ENCODE measurements at regions not wholly inside any gene's neighbourhood (a gene's known extent, or its start where the extent isn't known, plus 50 kb on each side); places are given as distances from the start of the nearest gene placed in this dataset.

- DNase-seq, result no peak
Observed at GRCh38 chr16:85315866-85316265, 203.6 kb upstream of the CIBAR2 start.

- DNase-seq, result peak; percentile 41
Observed at GRCh38 chr16:85316321-85316919, 204.1 kb upstream of the CIBAR2 start.

- no peak for DNase-seq
Observed at GRCh38 chr16:85316944-85317343, 204.7 kb upstream of the CIBAR2 start.

DNA sequence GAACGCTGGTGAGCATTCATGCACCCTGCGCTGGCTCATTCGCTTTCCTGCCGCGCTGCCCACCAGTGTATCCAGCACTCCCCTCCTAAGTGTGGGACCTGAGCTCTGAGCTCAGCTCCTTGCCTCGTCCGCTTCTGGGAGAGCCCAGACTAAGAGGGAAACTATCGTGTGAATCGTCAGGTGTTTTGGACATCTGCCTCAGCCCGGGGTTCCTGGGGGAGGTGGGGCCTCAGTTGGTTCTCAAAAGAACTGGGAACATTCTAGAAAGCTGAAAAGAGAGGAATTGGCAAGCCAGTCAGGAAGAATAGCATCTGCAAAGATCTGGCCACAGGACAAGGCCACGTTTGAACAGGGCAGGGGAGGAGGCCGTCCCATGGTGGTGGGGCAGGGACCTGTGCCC lies 205.4 kb upstream of the CIBAR2 start:
- DNase-seq, result no peak

- DNase-seq, result no peak
Observed at GRCh38 chr16:85319208-85319983, 207.1 kb upstream of the CIBAR2 start.

DNA sequence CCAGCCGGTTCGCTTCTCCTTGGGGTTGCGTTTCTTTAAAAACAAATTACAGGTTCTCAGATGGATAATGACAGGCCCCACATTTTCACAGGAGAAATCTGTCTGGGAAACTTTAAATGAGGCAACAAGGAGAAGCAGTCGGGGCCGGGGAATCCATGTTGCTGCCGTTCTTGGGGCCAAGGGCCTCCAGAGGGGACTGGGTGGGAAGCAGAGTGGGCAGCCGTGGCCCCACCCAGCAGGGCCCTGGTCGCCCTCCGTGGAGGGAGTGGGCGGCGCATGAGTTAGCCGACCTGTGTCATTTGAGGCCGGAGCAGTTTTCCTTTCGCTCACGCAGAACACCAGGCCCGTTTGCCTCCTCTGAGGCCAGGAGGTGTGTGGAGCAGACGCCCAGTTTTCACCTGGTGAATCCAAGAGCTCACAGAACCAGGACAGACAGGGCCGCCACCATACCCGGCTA lies 207.7 kb upstream of the CIBAR2 start:
- no peak for DNase-seq

GRCh38 chr16:85320677-85321385 lies 208.6 kb upstream of the CIBAR2 start:
- no peak for DNase-seq

DNA sequence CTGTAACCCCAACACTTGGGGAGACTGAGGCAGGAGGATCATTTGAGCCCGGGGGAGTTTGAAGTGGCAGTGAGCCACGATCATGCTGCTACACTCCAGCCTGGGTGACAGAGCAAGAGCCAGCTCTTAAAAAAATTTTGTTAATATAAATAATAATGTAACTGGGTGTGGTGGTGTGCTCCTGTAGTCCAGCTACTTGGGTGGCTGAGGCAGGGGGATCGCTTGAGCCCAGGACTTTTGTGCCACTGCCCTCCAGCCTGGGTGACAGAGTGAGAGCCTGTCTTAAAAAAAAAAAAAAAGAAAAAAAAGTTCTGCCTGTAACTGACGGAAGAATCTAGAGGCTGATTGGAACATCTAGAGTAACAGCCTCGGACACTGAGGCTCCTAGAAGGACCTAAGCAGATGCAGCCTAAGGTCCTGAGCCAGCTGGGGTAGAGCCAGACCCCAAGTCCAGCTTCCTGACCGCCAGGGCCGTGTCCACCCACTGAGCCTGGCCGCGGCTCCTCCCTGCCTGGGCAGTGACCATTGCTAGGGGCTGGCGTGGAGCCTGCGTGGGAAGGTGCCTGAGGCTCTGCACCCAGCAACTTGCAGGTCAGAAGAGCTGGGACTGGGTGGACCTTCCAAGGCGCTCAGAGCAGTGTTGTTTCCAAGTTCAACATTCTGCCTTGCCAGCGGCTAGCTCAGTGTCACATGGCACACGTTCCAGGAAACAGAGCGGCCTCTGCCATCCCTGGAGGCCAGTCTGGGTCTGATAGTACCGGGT lies 209.4 kb upstream of the CIBAR2 start:
- DNase-seq, result no peak

- no peak for DNase-seq
Observed at GRCh38 chr16:85323230-85323960, 211.1 kb upstream of the CIBAR2 start.

GRCh38 chr16:85323961-85324253 lies 211.6 kb upstream of the CIBAR2 start:
- no peak for DNase-seq

DNA sequence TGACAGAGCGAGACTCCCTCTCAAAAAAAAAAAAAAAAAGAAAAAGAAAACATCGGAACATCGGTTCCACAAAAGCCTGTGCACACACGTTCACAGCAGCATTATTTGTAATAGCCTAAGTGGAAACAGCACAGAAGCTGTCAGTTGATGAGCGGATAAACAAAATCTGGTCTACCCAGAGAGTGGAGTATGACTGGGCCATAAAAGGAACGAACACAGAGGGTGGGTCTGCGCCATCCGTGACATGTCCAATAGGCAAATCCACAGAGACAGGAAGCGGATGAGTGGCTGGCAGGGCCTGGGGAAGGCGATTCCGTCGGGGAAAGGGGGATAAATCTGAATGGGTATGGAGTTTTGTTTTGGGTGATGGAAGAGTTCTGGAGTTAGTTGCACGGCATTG lies 212.2 kb upstream of the CIBAR2 start:
- DNase-seq, result no peak

- DNase-seq, result no peak
Observed at GRCh38 chr16:85326113-85326793, 214.0 kb upstream of the CIBAR2 start.

- no peak for DNase-seq
Observed at GRCh38 chr16:85326794-85327181, 214.5 kb upstream of the CIBAR2 start.

DNA sequence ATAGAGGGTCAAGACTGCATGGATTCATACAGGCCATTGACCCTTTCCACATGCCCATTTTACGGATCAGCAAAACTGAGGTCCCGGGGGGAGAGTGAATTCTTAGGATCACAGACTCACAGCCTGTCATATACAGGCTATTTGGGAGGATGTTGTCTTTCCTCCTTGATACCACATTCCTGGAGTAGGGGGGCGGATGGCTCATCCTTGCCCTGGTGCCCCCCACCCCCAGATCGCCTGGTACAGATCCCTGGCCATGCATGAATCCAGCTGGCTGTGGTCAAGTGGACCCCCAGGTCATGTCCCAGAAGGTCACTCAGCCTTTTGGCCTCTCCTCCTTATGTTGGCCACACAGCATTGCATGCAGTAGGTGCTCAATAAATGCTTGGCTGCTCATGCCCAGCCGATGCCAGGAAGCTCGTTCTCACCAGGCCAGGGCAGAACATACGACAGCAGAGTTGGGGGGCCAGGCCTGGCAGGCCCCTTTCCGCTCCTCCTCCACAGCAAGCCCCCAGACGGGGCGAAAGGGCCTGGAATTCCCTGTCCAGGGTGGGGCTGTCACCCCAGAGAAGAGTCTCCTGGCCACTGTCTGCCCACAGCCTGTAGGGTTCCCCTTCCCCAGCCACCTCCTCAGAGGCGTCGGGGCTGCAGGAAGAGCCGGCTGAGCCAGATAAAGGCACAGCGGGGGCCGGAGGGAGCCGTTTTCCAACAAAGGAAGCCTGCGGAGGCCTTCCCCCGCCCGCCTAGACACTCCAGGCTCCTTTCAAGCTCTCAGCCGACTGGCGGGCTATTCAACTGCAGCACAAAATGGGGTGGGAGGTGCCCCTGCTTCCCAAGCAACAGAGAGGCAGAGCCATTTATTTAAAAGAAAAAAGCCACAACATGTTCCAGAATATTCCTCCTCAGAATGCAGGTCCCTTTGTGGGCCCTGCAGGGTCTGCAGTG lies 215.7 kb upstream of the CIBAR2 start:
- DNase-seq, result peak; percentile 21

DNA sequence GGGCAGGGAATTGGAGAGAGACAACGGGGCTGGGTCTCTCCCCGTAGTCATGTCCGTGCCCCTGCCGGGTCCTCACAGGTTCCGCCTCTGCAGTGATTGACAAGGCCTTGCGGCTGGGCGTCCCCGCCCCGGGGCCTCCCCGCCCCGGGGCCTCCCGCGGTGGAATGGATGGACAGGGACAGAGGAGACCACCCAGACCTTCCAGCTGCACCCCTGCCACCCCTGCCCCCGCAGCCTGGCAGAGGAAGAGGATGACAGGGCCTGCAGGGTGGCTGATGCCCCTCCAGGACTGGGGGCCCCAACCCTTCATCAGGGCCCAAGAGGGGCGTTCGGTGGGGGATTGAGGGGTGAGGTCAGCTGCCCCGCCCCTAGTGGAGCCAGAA lies 216.4 kb upstream of the CIBAR2 start:
- no peak for DNase-seq

GRCh38 chr16:85329059-85329812 lies 217.0 kb upstream of the CIBAR2 start:
- peak; percentile 83 for DNase-seq

DNA sequence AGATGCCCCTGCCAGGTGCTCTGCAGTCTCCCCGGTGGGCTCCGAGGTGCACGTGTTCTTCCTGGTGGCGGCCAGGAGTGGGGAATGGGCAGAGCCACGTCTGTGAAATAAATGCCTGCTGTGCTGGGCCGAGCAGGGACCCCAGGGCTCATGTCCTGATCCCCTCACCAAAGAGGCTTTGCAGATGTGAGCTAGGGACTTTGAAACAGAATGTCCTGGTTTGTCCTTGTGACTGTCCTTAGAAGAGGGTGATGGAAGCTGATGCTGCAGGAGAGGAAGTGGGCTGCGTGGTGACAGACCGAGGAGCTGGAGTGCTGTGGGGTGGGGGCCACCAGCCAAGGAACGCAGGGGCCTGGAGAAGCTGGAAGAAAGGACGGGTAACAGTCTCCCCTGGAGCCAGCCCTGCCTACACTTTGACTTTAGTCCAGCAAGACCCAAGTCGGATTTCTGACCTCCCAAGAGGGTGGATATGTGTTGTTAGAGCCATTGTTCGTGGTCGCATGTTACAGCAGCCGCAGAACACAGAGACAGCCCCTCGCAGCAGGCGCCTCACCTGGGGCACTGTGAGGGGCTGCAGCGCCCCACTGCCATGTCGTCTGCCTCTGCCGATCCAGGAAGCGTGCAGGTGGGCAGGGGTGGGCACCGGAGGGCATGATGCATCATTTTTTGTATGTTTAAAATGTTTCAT lies 217.9 kb upstream of the CIBAR2 start:
- no peak for DNase-seq

GRCh38 chr16:85330694-85331188 lies 218.5 kb upstream of the CIBAR2 start:
- peak; percentile 24 for DNase-seq

DNA sequence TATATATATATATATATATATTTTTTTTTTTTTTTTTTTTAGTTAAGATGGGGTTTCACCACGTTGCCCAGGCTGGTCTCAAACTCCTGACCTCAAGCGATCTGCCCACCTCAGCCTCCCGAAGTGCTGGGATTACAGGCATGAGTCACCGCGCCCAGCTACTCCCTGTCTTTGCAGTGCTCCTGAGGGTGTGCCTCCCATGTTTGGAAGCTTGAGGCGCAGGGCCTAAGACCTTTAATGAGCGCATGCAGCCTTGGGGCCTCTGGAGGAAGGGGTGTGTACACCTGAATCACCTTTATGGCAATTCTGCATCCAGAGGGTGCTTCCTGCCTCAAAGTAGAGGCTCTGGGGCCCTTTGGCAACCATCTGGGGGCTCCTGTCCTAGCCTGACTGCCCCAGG lies 219.4 kb upstream of the CIBAR2 start:
- no peak for DNase-seq
